ENCODE measurements at regions not wholly inside any gene's neighbourhood (a gene's known extent, or its start where the extent isn't known, plus 50 kb on each side); places are given as distances from the start of the nearest gene placed in this dataset.
"Not testable (repeated sequence)": the region's sequence is repeated elsewhere in the genome, so short reads cannot be mapped to it uniquely, and the experiment has no call there.

- DNase-seq (ENCODE audit: extremely low spot score, insufficient read length, low read depth): no peak
- FAIRE-seq: no peak
Measured at GRCh38 chr5:131008329-131008728, 156.7 kb downstream of the HINT1 start.

- DNase-seq (ENCODE audit: extremely low spot score, insufficient read length, low read depth) (no peak), FAIRE-seq (no peak)
Measured at GRCh38 chr5:131005963-131006684, 158.9 kb downstream of the HINT1 start.

GRCh38 chr5:131001507-131001906, 163.5 kb downstream of the HINT1 start:
- no peak for DNase-seq (ENCODE audit: extremely low spot score, insufficient read length, low read depth)
- FAIRE-seq: no peak

- no peak for DNase-seq (ENCODE audit: extremely low spot score, insufficient read length, low read depth)
- no peak for FAIRE-seq
Measured at GRCh38 chr5:131000289-131000688, 164.8 kb downstream of the HINT1 start.

GRCh38 chr5:130996720-130997119, 168.3 kb downstream of the HINT1 start:
- DNase-seq (ENCODE audit: extremely low spot score, insufficient read length, low read depth); FAIRE-seq: not testable (repeated sequence)

GRCh38 chr5:130995851-130996250, 169.2 kb downstream of the HINT1 start:
- DNase-seq (ENCODE audit: extremely low spot score, insufficient read length, low read depth) (no peak), FAIRE-seq (no peak)

GRCh38 chr5:130995254-130995515, 169.9 kb downstream of the HINT1 start:
- DNase-seq (ENCODE audit: extremely low spot score, insufficient read length, low read depth) (no peak), FAIRE-seq (no peak)

- FAIRE-seq: no peak
- no peak for DNase-seq (ENCODE audit: extremely low spot score, insufficient read length, low read depth)
Measured at GRCh38 chr5:130994496-130995253, 170.4 kb downstream of the HINT1 start.

GRCh38 chr5:130992621-130993020, 172.4 kb downstream of the HINT1 start:
- DNase-seq (ENCODE audit: extremely low spot score, insufficient read length, low read depth): no peak
- no peak for FAIRE-seq

- DNase-seq (ENCODE audit: extremely low spot score, insufficient read length, low read depth) (no peak), FAIRE-seq (no peak)
Measured at GRCh38 chr5:130992095-130992494, 173.0 kb downstream of the HINT1 start.

GRCh38 chr5:130985776-130986175, 179.3 kb downstream of the HINT1 start:
- FAIRE-seq: no peak
- DNase-seq (ENCODE audit: extremely low spot score, insufficient read length, low read depth): no peak

GRCh38 chr5:130981663-130982062, 183.4 kb downstream of the HINT1 start:
- DNase-seq (ENCODE audit: extremely low spot score, insufficient read length, low read depth): no peak
- FAIRE-seq: no peak

- no peak for FAIRE-seq
Measured at GRCh38 chr5:130978475-130978874, 186.6 kb downstream of the HINT1 start.

GRCh38 chr5:130976493-130976892, 188.6 kb downstream of the HINT1 start:
- FAIRE-seq (no peak), DNase-seq (ENCODE audit: extremely low spot score, insufficient read length, low read depth) (no peak)

More at GRCh38 chr5:130978475-130978874, 186.6 kb downstream of the HINT1 start:
- DNase-seq (ENCODE audit: extremely low spot score, insufficient read length, low read depth): no peak

- DNase-seq (ENCODE audit: extremely low spot score, insufficient read length, low read depth) (no peak), FAIRE-seq (no peak)
Measured at GRCh38 chr5:130975847-130976246, 189.2 kb downstream of the HINT1 start.

GRCh38 chr5:130975299-130975698, 189.8 kb downstream of the HINT1 start:
- DNase-seq (ENCODE audit: extremely low spot score, insufficient read length, low read depth): no peak
- no peak for FAIRE-seq

GRCh38 chr5:130974021-130974683, 190.9 kb downstream of the HINT1 start:
- DNase-seq (ENCODE audit: extremely low spot score, insufficient read length, low read depth): no peak
- no peak for FAIRE-seq

GRCh38 chr5:130966990-130967525, 198.0 kb downstream of the HINT1 start:
- no peak for FAIRE-seq
- no peak for DNase-seq (ENCODE audit: extremely low spot score, insufficient read length, low read depth)

GRCh38 chr5:130965920-130966319, 199.1 kb downstream of the HINT1 start:
- DNase-seq (ENCODE audit: extremely low spot score, insufficient read length, low read depth) (no peak), FAIRE-seq (no peak)

GRCh38 chr5:130965360-130965759, 199.7 kb downstream of the HINT1 start:
- FAIRE-seq: no peak

More at GRCh38 chr5:130965360-130965759, 199.7 kb downstream of the HINT1 start:
- no peak for DNase-seq (ENCODE audit: extremely low spot score, insufficient read length, low read depth)
